AG04449 (cell line): ENCODE measurements at regions not wholly inside any gene's neighbourhood (a gene's known extent, or its start where the extent isn't known, plus 50 kb on each side); places are given as distances from the start of the nearest gene placed in this dataset.

Experiments
- CTCF ChIA-PET: fragments of 350-600 bp; formaldehyde crosslinking; extraction: SDS; loops from one replicate; lab custom pipeline; 2021; ENCODE audit warnings: antibody characterized with exemption; lab: Yijun Ruan, JAX
- POLR2A ChIA-PET: fragments of 400-600, 350-600 bp; formaldehyde crosslinking; extraction: SDS; loops from one replicate; lab custom pipeline; 2020; ENCODE audit warnings: antibody characterized with exemption, inconsistent platforms; lab: Yijun Ruan, JAX
- DNase-seq: peaks from one replicate; pipeline ENCODE4 v3.0.0-alpha.2; 2010; ENCODE audit warnings: low read depth, low spot score
- H3K4me3 ChIP-seq: 2 replicates; pipeline ENCODE4 v1.5.1; 2011; ENCODE audit warnings: low read depth, mild to moderate bottlenecking, control low read depth, low read length
- TF ChIP-seq, protein P1 (sequence below): IDR thresholded peaks from one replicate; pipeline ENCODE4 v1.5.1; 2011; ENCODE audit warnings: mild to moderate bottlenecking, moderate library complexity, low read length, control low read depth, inconsistent platforms; ENCODE audit not compliant: insufficient read depth; ENCODE audit errors: missing control alignments

DNA sequence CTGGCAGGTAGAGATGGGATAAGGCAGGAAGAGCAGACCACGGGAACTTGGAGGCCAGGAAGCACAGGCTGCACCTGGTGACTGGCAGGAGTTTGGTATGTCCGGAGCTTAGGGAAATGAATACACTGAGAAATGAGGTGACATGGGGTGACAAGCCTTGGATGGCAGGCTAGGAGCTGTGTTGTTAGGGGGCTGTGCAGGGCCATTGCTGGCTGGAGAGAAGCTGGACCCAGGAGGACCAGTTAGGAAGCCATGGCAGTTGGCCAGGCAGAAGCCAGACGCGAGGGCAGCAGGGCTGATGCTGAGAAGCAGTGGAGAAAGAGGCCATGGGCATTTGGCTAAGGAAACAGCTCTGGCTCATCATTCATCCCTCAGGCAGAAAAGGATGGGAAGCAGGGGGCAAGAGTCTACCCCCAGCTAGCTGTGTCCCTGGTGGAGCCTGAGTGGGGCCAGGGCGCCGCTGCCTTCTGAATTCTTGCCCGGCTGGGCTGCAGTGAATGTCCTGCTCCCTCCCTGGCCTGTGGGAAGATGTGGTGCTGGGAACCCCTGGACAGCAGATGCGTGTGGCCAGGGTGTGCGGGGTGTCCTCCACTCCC lies 255.8 kb downstream of the FAM43A start:
- H3K4me3 ChIP-seq = no peak overlapping the region
- DNase-seq = no peak
- ChIA-PET CTCF (no interaction called here), POLR2A (no interaction called here)
- TF ChIP-seq, protein P1, sequence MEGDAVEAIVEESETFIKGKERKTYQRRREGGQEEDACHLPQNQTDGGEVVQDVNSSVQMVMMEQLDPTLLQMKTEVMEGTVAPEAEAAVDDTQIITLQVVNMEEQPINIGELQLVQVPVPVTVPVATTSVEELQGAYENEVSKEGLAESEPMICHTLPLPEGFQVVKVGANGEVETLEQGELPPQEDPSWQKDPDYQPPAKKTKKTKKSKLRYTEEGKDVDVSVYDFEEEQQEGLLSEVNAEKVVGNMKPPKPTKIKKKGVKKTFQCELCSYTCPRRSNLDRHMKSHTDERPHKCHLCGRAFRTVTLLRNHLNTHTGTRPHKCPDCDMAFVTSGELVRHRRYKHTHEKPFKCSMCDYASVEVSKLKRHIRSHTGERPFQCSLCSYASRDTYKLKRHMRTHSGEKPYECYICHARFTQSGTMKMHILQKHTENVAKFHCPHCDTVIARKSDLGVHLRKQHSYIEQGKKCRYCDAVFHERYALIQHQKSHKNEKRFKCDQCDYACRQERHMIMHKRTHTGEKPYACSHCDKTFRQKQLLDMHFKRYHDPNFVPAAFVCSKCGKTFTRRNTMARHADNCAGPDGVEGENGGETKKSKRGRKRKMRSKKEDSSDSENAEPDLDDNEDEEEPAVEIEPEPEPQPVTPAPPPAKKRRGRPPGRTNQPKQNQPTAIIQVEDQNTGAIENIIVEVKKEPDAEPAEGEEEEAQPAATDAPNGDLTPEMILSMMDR = no peak

DNA sequence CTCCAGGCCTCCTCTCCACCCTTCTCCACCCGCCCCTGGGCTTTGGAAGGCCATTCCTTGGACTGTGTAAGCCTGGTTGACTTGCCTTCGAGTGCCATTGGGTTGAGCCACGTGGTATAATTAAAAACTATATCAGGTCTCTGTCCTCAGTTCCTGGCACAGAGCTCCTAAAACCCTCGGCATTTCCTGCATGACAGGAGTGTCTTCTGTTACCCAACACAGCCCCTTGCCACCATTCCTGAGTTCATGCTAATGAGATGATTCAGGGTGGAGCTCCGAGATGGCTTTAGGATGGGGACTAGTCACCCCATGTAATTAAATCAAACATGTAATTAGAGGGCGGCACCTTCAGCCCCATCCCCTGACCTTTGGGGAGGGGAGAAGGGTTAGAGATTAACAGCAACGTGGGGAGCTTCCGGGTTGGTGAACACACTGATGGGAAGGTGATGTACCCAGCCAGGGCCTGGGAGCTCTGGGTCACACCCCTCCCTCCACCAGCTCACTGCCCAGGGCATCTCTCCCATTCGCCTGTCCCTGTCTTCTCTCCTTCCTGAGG lies 256.4 kb downstream of the FAM43A start:
- TF ChIP-seq, protein P1 = no peak
- H3K4me3 ChIP-seq = no peak overlapping the region
- POLR2A ChIA-PET = no interaction called here
- CTCF ChIA-PET = no interaction called here
- DNase-seq = no peak

DNA sequence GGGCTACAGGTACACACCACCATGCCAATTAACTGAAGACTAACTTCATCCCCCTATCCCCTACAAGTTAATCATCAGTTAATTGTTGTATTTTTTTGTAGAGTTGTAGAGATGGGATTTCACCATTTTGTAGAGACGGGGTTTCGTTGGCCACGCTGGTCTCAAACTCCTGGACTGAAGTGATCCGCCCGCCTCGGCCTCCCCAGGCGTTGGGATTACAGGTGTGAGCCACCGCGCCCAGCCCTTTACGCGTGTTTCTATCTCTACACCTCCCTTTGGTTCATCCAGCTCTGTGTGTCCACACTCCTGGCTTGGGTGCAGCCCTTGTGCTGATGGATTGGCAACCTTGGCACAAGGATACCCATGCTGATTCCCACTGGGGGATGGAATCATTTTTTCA lies 258.8 kb downstream of the FAM43A start:
- POLR2A ChIA-PET = no interaction called here
- no peak overlapping the region for H3K4me3 ChIP-seq
- no peak for DNase-seq
- TF ChIP-seq, protein P1 = no peak
- CTCF ChIA-PET = interaction anchor here (0.9 kb wide), 1 partner anchor 262 kb away, joined by 3 read pairs; no protein-coding TSS in a partner anchor

DNA sequence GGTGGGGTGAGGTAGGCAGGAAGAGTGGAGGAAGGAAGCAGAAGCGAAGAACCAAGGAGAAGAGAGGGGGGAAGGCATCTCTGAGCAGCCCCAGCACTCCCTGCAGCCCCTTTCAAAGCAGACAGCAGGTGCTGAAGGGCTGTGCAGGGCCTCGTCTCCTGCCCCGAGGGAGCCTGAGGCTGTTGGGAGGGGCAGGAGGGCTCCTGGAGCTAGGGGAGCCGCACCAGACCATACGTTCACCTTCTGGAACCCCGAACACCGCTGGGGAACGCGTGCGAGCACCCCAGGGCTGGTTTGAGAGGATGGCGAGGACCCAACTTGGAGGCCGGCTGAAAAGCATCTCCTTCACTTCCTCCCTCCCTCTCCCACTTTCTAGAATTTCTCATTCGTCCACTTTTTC lies 259.8 kb downstream of the FAM43A start:
- DNase-seq = no peak
- TF ChIP-seq, protein P1 = no peak
- CTCF ChIA-PET = no interaction called here
- POLR2A ChIA-PET = no interaction called here
- no peak overlapping the region for H3K4me3 ChIP-seq

DNA sequence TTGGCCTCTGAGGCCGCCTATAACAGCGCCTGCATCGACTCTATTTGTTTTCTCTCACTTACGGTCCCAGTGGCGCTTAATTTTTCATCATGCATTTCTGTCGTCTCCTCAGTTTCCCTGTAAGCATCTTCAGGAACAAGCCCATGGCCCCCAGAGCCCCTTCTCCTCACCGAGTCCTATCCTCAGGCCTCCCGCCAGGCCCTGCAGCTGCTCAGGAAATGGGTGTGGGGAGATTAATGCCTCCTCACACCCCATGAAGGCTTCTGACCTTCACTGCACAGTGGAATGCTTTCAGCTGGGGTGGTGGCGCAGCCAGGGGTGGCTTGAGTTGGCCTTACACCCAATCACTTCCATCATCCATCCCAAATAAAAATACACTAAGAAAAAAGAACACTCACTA lies 260.4 kb downstream of the FAM43A start:
- ChIA-PET POLR2A (no interaction called here), CTCF (no interaction called here)
- TF ChIP-seq, protein P1 = no peak
- no peak for DNase-seq
- H3K4me3 ChIP-seq = no peak overlapping the region

DNA sequence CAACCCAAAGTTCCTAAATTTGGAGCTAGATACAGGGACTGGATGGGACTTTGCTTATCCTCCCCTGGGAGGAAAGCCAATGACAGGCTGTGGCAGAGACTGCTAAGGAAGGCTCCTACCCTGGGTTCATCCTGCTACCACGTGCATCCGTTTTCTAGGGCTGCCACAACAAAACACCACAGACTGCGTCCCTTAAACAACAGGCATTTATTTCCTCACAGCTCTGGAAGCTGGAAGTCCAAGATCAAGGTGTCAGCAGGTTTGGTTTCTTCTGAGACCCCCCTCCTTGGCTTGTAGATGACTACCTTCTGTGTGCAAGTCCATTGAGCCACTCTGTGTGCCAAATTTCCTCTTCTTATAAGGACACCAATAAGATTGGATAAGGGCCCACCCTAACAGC lies 263.9 kb downstream of the FAM43A start:
- TF ChIP-seq, protein P1 = no peak
- CTCF ChIA-PET = no interaction called here
- H3K4me3 ChIP-seq = no peak overlapping the region
- POLR2A ChIA-PET = no interaction called here
- no peak for DNase-seq
